ENCODE measurements at regions not wholly inside any gene's neighbourhood (a gene's known extent, or its start where the extent isn't known, plus 50 kb on each side); places are given as distances from the start of the nearest gene placed in this dataset.

GRCh38 chr5:125898851-125899405 is 524.3 kb upstream of the GRAMD2B start:
- TF ChIP-seq ELF1 (CRISPR knock-in tag; IDR thresholded peaks at IDR 0.05): no peak
- TF ChIP-seq ZBTB33 (CRISPR knock-in tag; IDR thresholded peaks at IDR 0.05): no peak
- TF ChIP-seq CTCF (CRISPR knock-in tag; IDR thresholded peaks at IDR 0.05): no peak
- no peak for TF ChIP-seq TCF7 (IDR thresholded peaks at IDR 0.05; ENCODE audit: low read depth)
- TF ChIP-seq RFXAP (CRISPR knock-in tag; IDR thresholded peaks at IDR 0.05; ENCODE audit: borderline replicate concordance): no peak
- TF ChIP-seq ZNF431 (CRISPR knock-in tag; IDR thresholded peaks at IDR 0.05; ENCODE audit: borderline replicate concordance, low read depth): no peak
- no peak for TF ChIP-seq GATAD1 (CRISPR knock-in tag; IDR thresholded peaks at IDR 0.05)
- no peak for TF ChIP-seq ZNF644 (CRISPR knock-in tag; IDR thresholded peaks at IDR 0.05; ENCODE audit: low read depth)
- TF ChIP-seq KLF16 (CRISPR knock-in tag; IDR thresholded peaks at IDR 0.05): no peak

Data from HepG2 (cell line).